Neural cell (in vitro differentiated cells): ENCODE measurements at regions not wholly inside any gene's neighbourhood (a gene's known extent, or its start where the extent isn't known, plus 50 kb on each side); places are given as distances from the start of the nearest gene placed in this dataset.

Experiments
- H2AFZ ChIP-seq: fragments of 200-600, 300-800 bp; sonication (generic), shearing (Covaris generic); 2 replicates; pipeline ENCODE4 v1.6.0; 2014; ENCODE audit warnings: low read depth, mild to moderate bottlenecking, antibody characterized with exemption, low read length, moderate library complexity
- H3F3A ChIP-seq: fragments of 200-600 bp; shearing (Covaris generic); 2 replicates; pipeline ENCODE4 v1.6.1; 2016; ENCODE audit warnings: mild to moderate bottlenecking, moderate library complexity, mixed read lengths, antibody characterized with exemption, low read length; ENCODE audit not compliant: insufficient read depth, poor library complexity, severe bottlenecking
- H3K27ac ChIP-seq: fragments of 200-600, 300-800 bp; sonication (generic), shearing (Covaris generic); 2 replicates; pipeline ENCODE4 v1.5.1; 2014; ENCODE audit warnings: mild to moderate bottlenecking, low read length, moderate library complexity
- H3K27me3 ChIP-seq: fragments of 300-800, 200-600 bp; sonication (generic), shearing (Covaris generic); 2 replicates; pipeline ENCODE4 v1.6.0; 2014; ENCODE audit warnings: mild to moderate bottlenecking, low read depth, low read length, moderate library complexity; ENCODE audit not compliant: insufficient read depth
- H3K36me3 ChIP-seq: fragments of 300-800, 200-600 bp; sonication (generic), shearing (Covaris generic); 2 replicates; pipeline ENCODE4 v1.5.1; 2014; ENCODE audit warnings: mild to moderate bottlenecking, antibody characterized with exemption, low read length, moderate library complexity; ENCODE audit not compliant: insufficient read depth
- H3K4me2 ChIP-seq: fragments of 300-800, 200-600 bp; sonication (generic), shearing (Covaris generic); 2 replicates; pipeline ENCODE4 v1.6.0; 2014; ENCODE audit warnings: mild to moderate bottlenecking, low read length
- H3K4me3 ChIP-seq: fragments of 300-800, 200-600 bp; sonication (generic), shearing (Covaris generic); 2 replicates; pipeline ENCODE4 v1.5.1; 2014; ENCODE audit warnings: mild to moderate bottlenecking, low read length, moderate library complexity
- H3K79me2 ChIP-seq: fragments of 200-600 bp; shearing (Covaris generic); replicated peaks from 2 replicates; pipeline ENCODE4 v1.6.0; 2014; ENCODE audit warnings: mild to moderate bottlenecking, low read length, moderate library complexity; ENCODE audit not compliant: insufficient read depth
- H3K9ac ChIP-seq: fragments of 300-800, 200-600 bp; sonication (generic), shearing (Covaris generic); 2 replicates; pipeline ENCODE4 v1.6.1; 2016; ENCODE audit warnings: mild to moderate bottlenecking, low read length, mixed read lengths
- H3K9me2 ChIP-seq: fragments of 200-600 bp; shearing (Covaris generic); 2 replicates; pipeline ENCODE4 v1.6.1; 2016; ENCODE audit warnings: mild to moderate bottlenecking, low read length, mixed read lengths; ENCODE audit not compliant: insufficient read depth
- H3K9me3 ChIP-seq: fragments of 200-600, 300-800 bp; sonication (generic), shearing (Covaris generic); 2 replicates; pipeline ENCODE4 v1.6.1; 2016; ENCODE audit warnings: mild to moderate bottlenecking, mixed run types, low read length, moderate library complexity, mixed read lengths
- H4K20me1 ChIP-seq: fragments of 200-600 bp; shearing (Covaris generic); 2 replicates; pipeline ENCODE4 v1.6.1; 2016; ENCODE audit warnings: mild to moderate bottlenecking, mixed run types; ENCODE audit not compliant: insufficient read depth
- EP300 ChIP-seq: fragments of 450-650 bp; conservative IDR thresholded peaks from 2 replicates; pipeline ENCODE4 v1.6.1; 2014; ENCODE audit warnings: antibody characterized with exemption, mild to moderate bottlenecking, moderate library complexity; ENCODE audit not compliant: poor library complexity, severe bottlenecking
- EZH2 ChIP-seq: fragments of 200-600, 300-800 bp; shearing (Covaris generic), sonication (generic); IDR thresholded peaks from 2 replicates; pipeline ENCODE4 v1.6.1; 2014; ENCODE audit warnings: antibody characterized with exemption, low read length, borderline replicate concordance, mild to moderate bottlenecking; ENCODE audit not compliant: insufficient read depth, poor library complexity, severe bottlenecking
- MXI1 ChIP-seq: fragments of 450-650 bp; conservative IDR thresholded peaks from 2 replicates; pipeline ENCODE4 v1.6.1; 2014; ENCODE audit warnings: antibody characterized with exemption, mild to moderate bottlenecking; ENCODE audit not compliant: poor library complexity, severe bottlenecking
- POLR2AphosphoS5 ChIP-seq: IDR thresholded peaks from 2 replicates; pipeline ENCODE4 v1.6.1; 2012
- RAD21 ChIP-seq: fragments of 450-650 bp; conservative IDR thresholded peaks from 2 replicates; pipeline ENCODE4 v1.6.1; 2014; ENCODE audit warnings: antibody characterized with exemption, mild to moderate bottlenecking, moderate library complexity
- REST ChIP-seq: IDR thresholded peaks from 2 replicates; pipeline ENCODE4 v1.6.1; 2012; ENCODE audit warnings: borderline replicate concordance
- SMC3 ChIP-seq: fragments of 450-650 bp; conservative IDR thresholded peaks from 2 replicates; pipeline ENCODE4 v1.6.1; 2014; ENCODE audit warnings: antibody characterized with exemption, mild to moderate bottlenecking, moderate library complexity; ENCODE audit not compliant: poor library complexity
- TAF1 ChIP-seq: IDR thresholded peaks from 2 replicates; pipeline ENCODE4 v1.6.1; 2012; ENCODE audit warnings: low read depth
- TF ChIP-seq, protein P1 (sequence below): fragments of 450-650 bp; IDR thresholded peaks from 2 replicates; pipeline ENCODE4 v1.5.1; 2014; ENCODE audit warnings: antibody characterized with exemption, mild to moderate bottlenecking, moderate library complexity; ENCODE audit not compliant: poor library complexity, severe bottlenecking

GRCh38 chr9:694403-695154 lies 146.9 kb upstream of the DMRT1 start:
- Histone ChIP-seq H3K36me3 (no peaks in the 10 kb centered on the region), H3K4me3 (no peak overlapping the region), H3K79me2 (no peaks in the 10 kb centered on the region), H3K4me2 (no peak overlapping the region), H3F3A (no peaks in the 10 kb centered on the region), H4K20me1 (no peaks in the 10 kb centered on the region), H3K27ac (no peak overlapping the region), H3K9me2 (no peaks in the 10 kb centered on the region), H3K9ac (no peak overlapping the region), H3K27me3 (no peaks in the 10 kb centered on the region), H3K9me3 (no peaks in the 10 kb centered on the region), H2AFZ (no peak overlapping the region)
- TF ChIP-seq EP300 (no peak), RAD21 (no peak), REST (no peak), EZH2 (no peak), SMC3 (no peak), TAF1 (no peak), MXI1 (no peak), POLR2AphosphoS5 (no peak)
- TF ChIP-seq, protein P1, sequence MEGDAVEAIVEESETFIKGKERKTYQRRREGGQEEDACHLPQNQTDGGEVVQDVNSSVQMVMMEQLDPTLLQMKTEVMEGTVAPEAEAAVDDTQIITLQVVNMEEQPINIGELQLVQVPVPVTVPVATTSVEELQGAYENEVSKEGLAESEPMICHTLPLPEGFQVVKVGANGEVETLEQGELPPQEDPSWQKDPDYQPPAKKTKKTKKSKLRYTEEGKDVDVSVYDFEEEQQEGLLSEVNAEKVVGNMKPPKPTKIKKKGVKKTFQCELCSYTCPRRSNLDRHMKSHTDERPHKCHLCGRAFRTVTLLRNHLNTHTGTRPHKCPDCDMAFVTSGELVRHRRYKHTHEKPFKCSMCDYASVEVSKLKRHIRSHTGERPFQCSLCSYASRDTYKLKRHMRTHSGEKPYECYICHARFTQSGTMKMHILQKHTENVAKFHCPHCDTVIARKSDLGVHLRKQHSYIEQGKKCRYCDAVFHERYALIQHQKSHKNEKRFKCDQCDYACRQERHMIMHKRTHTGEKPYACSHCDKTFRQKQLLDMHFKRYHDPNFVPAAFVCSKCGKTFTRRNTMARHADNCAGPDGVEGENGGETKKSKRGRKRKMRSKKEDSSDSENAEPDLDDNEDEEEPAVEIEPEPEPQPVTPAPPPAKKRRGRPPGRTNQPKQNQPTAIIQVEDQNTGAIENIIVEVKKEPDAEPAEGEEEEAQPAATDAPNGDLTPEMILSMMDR: no peak

- Histone ChIP-seq H3K9me3 (no peaks in the 10 kb centered on the region), H3K79me2 (no peaks in the 10 kb centered on the region), H3K27me3 (no peaks in the 10 kb centered on the region), H4K20me1 (no peaks in the 10 kb centered on the region), H3K4me2 (no peak overlapping the region), H3K9me2 (no peaks in the 10 kb centered on the region), H3F3A (no peaks in the 10 kb centered on the region), H3K36me3 (no peaks in the 10 kb centered on the region), H2AFZ (no peak overlapping the region), H3K4me3 (no peak overlapping the region), H3K27ac (no peak overlapping the region), H3K9ac (no peak overlapping the region)
- TF ChIP-seq POLR2AphosphoS5 (no peak), RAD21 (no peak), SMC3 (no peak), TAF1 (no peak), REST (no peak), EP300 (no peak)
- TF ChIP-seq, protein P1: no peak
Observed at GRCh38 chr9:695252-695651, 146.2 kb upstream of the DMRT1 start.
